Neural cell (in vitro differentiated cells): ENCODE measurements at regions not wholly inside any gene's neighbourhood (a gene's known extent, or its start where the extent isn't known, plus 50 kb on each side); places are given as distances from the start of the nearest gene placed in this dataset.

Experiments used
- H2AFZ ChIP-seq: fragments of 200-600, 300-800 bp; sonication (generic), shearing (Covaris generic); 2 replicates; pipeline ENCODE4 v1.6.0; 2014; ENCODE audit warnings: low read depth, mild to moderate bottlenecking, antibody characterized with exemption, low read length, moderate library complexity
- H3F3A ChIP-seq: fragments of 200-600 bp; shearing (Covaris generic); 2 replicates; pipeline ENCODE4 v1.6.1; 2016; ENCODE audit warnings: mild to moderate bottlenecking, moderate library complexity, mixed read lengths, antibody characterized with exemption, low read length; ENCODE audit not compliant: insufficient read depth, poor library complexity, severe bottlenecking
- H3K27ac ChIP-seq: fragments of 200-600, 300-800 bp; sonication (generic), shearing (Covaris generic); 2 replicates; pipeline ENCODE4 v1.5.1; 2014; ENCODE audit warnings: mild to moderate bottlenecking, low read length, moderate library complexity
- H3K27me3 ChIP-seq: fragments of 300-800, 200-600 bp; sonication (generic), shearing (Covaris generic); 2 replicates; pipeline ENCODE4 v1.6.0; 2014; ENCODE audit warnings: mild to moderate bottlenecking, low read depth, low read length, moderate library complexity; ENCODE audit not compliant: insufficient read depth
- H3K36me3 ChIP-seq: fragments of 300-800, 200-600 bp; sonication (generic), shearing (Covaris generic); 2 replicates; pipeline ENCODE4 v1.5.1; 2014; ENCODE audit warnings: mild to moderate bottlenecking, antibody characterized with exemption, low read length, moderate library complexity; ENCODE audit not compliant: insufficient read depth
- H3K4me2 ChIP-seq: fragments of 300-800, 200-600 bp; sonication (generic), shearing (Covaris generic); 2 replicates; pipeline ENCODE4 v1.6.0; 2014; ENCODE audit warnings: mild to moderate bottlenecking, low read length
- H3K4me3 ChIP-seq: fragments of 300-800, 200-600 bp; sonication (generic), shearing (Covaris generic); 2 replicates; pipeline ENCODE4 v1.5.1; 2014; ENCODE audit warnings: mild to moderate bottlenecking, low read length, moderate library complexity
- H3K79me2 ChIP-seq: fragments of 200-600 bp; shearing (Covaris generic); replicated peaks from 2 replicates; pipeline ENCODE4 v1.6.0; 2014; ENCODE audit warnings: mild to moderate bottlenecking, low read length, moderate library complexity; ENCODE audit not compliant: insufficient read depth
- H3K9ac ChIP-seq: fragments of 300-800, 200-600 bp; sonication (generic), shearing (Covaris generic); 2 replicates; pipeline ENCODE4 v1.6.1; 2016; ENCODE audit warnings: mild to moderate bottlenecking, low read length, mixed read lengths
- H3K9me2 ChIP-seq: fragments of 200-600 bp; shearing (Covaris generic); 2 replicates; pipeline ENCODE4 v1.6.1; 2016; ENCODE audit warnings: mild to moderate bottlenecking, low read length, mixed read lengths; ENCODE audit not compliant: insufficient read depth
- H3K9me3 ChIP-seq: fragments of 200-600, 300-800 bp; sonication (generic), shearing (Covaris generic); 2 replicates; pipeline ENCODE4 v1.6.1; 2016; ENCODE audit warnings: mild to moderate bottlenecking, mixed run types, low read length, moderate library complexity, mixed read lengths
- H4K20me1 ChIP-seq: fragments of 200-600 bp; shearing (Covaris generic); 2 replicates; pipeline ENCODE4 v1.6.1; 2016; ENCODE audit warnings: mild to moderate bottlenecking, mixed run types; ENCODE audit not compliant: insufficient read depth
- EP300 ChIP-seq: fragments of 450-650 bp; conservative IDR thresholded peaks from 2 replicates; pipeline ENCODE4 v1.6.1; 2014; ENCODE audit warnings: antibody characterized with exemption, mild to moderate bottlenecking, moderate library complexity; ENCODE audit not compliant: poor library complexity, severe bottlenecking
- EZH2 ChIP-seq: fragments of 200-600, 300-800 bp; shearing (Covaris generic), sonication (generic); IDR thresholded peaks from 2 replicates; pipeline ENCODE4 v1.6.1; 2014; ENCODE audit warnings: antibody characterized with exemption, low read length, borderline replicate concordance, mild to moderate bottlenecking; ENCODE audit not compliant: insufficient read depth, poor library complexity, severe bottlenecking
- MXI1 ChIP-seq: fragments of 450-650 bp; conservative IDR thresholded peaks from 2 replicates; pipeline ENCODE4 v1.6.1; 2014; ENCODE audit warnings: antibody characterized with exemption, mild to moderate bottlenecking; ENCODE audit not compliant: poor library complexity, severe bottlenecking
- POLR2AphosphoS5 ChIP-seq: IDR thresholded peaks from 2 replicates; pipeline ENCODE4 v1.6.1; 2012
- RAD21 ChIP-seq: fragments of 450-650 bp; conservative IDR thresholded peaks from 2 replicates; pipeline ENCODE4 v1.6.1; 2014; ENCODE audit warnings: antibody characterized with exemption, mild to moderate bottlenecking, moderate library complexity
- SMC3 ChIP-seq: fragments of 450-650 bp; conservative IDR thresholded peaks from 2 replicates; pipeline ENCODE4 v1.6.1; 2014; ENCODE audit warnings: antibody characterized with exemption, mild to moderate bottlenecking, moderate library complexity; ENCODE audit not compliant: poor library complexity
- TAF1 ChIP-seq: IDR thresholded peaks from 2 replicates; pipeline ENCODE4 v1.6.1; 2012; ENCODE audit warnings: low read depth
- TF ChIP-seq, protein P1 (sequence below): IDR thresholded peaks from 2 replicates; pipeline ENCODE4 v1.6.1; 2012; ENCODE audit warnings: borderline replicate concordance
- TF ChIP-seq, protein P2 (sequence below): fragments of 450-650 bp; IDR thresholded peaks from 2 replicates; pipeline ENCODE4 v1.5.1; 2014; ENCODE audit warnings: antibody characterized with exemption, mild to moderate bottlenecking, moderate library complexity; ENCODE audit not compliant: poor library complexity, severe bottlenecking

DNA sequence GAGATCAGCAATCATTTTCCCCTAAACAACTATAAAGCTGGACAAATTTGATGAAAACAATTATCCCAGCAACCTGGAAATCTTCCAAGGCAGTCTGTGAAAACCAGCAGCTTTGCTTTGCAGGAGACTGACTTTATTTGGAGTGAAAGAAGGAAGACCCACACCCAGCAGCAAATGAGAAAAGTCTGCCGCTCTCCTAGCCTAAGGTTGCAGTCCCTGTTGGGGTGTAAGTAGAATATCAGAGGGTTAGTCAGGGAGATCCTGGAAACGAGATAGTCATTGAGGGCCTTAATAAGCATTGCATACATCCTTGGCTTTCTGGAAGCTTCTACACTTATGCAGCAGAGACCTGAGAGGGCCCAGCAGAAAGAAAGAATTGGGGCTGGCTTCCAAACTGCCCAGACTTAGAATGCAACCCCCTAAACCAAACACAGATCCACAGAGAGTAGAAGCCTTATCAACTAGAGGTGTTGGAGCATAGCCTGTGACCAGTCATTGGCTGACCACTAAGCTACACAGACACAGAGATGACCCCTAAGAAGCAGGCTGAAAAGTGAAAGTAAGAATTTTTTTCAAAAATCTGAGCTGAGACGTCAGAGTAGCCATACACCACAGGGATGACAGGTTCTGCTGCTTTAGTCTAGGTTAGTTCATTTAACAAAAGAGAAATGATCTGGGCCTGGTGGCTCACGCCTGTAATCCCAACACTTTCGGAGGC is 98.3 kb downstream of the LYPLAL1 start:
- Histone ChIP-seq H3F3A (no peaks in the 10 kb centered on the region), H3K36me3 (no peaks in the 10 kb centered on the region), H3K9me3 (no peaks in the 10 kb centered on the region), H4K20me1 (no peaks in the 10 kb centered on the region), H3K79me2 (no peaks in the 10 kb centered on the region), H3K9ac (no peak overlapping the region), H3K4me3 (no peak overlapping the region), H3K9me2 (no peaks in the 10 kb centered on the region), H3K27me3 (no peaks in the 10 kb centered on the region), H3K27ac (no peak overlapping the region), H2AFZ (no peak overlapping the region), H3K4me2 (no peak overlapping the region)
- no peak for TF ChIP-seq EP300
- TF ChIP-seq, protein P1, sequence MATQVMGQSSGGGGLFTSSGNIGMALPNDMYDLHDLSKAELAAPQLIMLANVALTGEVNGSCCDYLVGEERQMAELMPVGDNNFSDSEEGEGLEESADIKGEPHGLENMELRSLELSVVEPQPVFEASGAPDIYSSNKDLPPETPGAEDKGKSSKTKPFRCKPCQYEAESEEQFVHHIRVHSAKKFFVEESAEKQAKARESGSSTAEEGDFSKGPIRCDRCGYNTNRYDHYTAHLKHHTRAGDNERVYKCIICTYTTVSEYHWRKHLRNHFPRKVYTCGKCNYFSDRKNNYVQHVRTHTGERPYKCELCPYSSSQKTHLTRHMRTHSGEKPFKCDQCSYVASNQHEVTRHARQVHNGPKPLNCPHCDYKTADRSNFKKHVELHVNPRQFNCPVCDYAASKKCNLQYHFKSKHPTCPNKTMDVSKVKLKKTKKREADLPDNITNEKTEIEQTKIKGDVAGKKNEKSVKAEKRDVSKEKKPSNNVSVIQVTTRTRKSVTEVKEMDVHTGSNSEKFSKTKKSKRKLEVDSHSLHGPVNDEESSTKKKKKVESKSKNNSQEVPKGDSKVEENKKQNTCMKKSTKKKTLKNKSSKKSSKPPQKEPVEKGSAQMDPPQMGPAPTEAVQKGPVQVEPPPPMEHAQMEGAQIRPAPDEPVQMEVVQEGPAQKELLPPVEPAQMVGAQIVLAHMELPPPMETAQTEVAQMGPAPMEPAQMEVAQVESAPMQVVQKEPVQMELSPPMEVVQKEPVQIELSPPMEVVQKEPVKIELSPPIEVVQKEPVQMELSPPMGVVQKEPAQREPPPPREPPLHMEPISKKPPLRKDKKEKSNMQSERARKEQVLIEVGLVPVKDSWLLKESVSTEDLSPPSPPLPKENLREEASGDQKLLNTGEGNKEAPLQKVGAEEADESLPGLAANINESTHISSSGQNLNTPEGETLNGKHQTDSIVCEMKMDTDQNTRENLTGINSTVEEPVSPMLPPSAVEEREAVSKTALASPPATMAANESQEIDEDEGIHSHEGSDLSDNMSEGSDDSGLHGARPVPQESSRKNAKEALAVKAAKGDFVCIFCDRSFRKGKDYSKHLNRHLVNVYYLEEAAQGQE = no peak
- no peak for TF ChIP-seq SMC3
- TF ChIP-seq, protein P2, sequence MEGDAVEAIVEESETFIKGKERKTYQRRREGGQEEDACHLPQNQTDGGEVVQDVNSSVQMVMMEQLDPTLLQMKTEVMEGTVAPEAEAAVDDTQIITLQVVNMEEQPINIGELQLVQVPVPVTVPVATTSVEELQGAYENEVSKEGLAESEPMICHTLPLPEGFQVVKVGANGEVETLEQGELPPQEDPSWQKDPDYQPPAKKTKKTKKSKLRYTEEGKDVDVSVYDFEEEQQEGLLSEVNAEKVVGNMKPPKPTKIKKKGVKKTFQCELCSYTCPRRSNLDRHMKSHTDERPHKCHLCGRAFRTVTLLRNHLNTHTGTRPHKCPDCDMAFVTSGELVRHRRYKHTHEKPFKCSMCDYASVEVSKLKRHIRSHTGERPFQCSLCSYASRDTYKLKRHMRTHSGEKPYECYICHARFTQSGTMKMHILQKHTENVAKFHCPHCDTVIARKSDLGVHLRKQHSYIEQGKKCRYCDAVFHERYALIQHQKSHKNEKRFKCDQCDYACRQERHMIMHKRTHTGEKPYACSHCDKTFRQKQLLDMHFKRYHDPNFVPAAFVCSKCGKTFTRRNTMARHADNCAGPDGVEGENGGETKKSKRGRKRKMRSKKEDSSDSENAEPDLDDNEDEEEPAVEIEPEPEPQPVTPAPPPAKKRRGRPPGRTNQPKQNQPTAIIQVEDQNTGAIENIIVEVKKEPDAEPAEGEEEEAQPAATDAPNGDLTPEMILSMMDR = no peak
- TF ChIP-seq TAF1 = no peak
- no peak for TF ChIP-seq MXI1
- TF ChIP-seq EZH2 = no peak
- TF ChIP-seq POLR2AphosphoS5 = no peak
- TF ChIP-seq RAD21 = no peak

DNA sequence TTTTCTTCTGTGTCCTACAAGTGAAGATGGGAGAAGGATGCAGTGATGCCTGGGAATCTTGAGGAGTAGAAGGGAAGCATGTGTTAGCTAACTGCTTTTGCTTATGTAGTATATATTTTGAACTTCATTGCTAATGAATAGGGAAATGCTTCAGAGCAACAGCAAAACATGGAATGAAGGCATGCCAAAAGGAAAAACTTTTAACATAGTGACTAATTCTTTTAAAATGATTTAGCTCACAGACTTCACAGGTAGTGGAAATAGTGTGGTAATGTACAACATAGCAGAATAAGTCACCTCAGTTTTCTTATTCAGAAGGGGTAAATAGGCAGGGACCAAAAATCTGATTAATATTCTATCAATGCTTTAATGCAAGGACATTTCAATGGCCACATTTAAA is 95.5 kb downstream of the LYPLAL1 start:
- no peaks in the 10 kb centered on the region for H3K9me3 ChIP-seq
- no peaks in the 10 kb centered on the region for H3K36me3 ChIP-seq
- H3K9ac ChIP-seq = no peak overlapping the region

More for the DNA sequence above, 95.5 kb downstream of the LYPLAL1 start:
- Histone ChIP-seq H3K27ac (no peak overlapping the region), H3K79me2 (no peaks in the 10 kb centered on the region), H3K4me2 (no peak overlapping the region), H2AFZ (no peak overlapping the region), H3K27me3 (no peaks in the 10 kb centered on the region), H4K20me1 (no peaks in the 10 kb centered on the region), H3K4me3 (no peak overlapping the region), H3K9me2 (no peaks in the 10 kb centered on the region), H3F3A (no peaks in the 10 kb centered on the region)
- TF ChIP-seq RAD21 (no peak), TAF1 (no peak), POLR2AphosphoS5 (no peak), EP300 (no peak), SMC3 (no peak), EZH2 (no peak), MXI1 (no peak)
- TF ChIP-seq, protein P2 = no peak
- TF ChIP-seq, protein P1 = no peak
